Ishikawa (cell line): ENCODE measurements at regions not wholly inside any gene's neighbourhood (a gene's known extent, or its start where the extent isn't known, plus 50 kb on each side); places are given as distances from the start of the nearest gene placed in this dataset.

Experiments
- CREB1 ChIP-seq: IDR thresholded peaks from 2 replicates; pipeline ENCODE4 v1.6.1; 2012; ENCODE audit warnings: low read depth
- EGR1 ChIP-seq: IDR thresholded peaks from 2 replicates; pipeline ENCODE4 v1.6.1; 2012
- EP300 ChIP-seq: IDR thresholded peaks from 2 replicates; pipeline ENCODE4 v1.6.1; 2012; ENCODE audit warnings: borderline replicate concordance
- RAD21 ChIP-seq: IDR thresholded peaks from 2 replicates; pipeline ENCODE4 v1.6.1; 2012; ENCODE audit warnings: low read depth
- TAF1 ChIP-seq: IDR thresholded peaks from 2 replicates; pipeline ENCODE4 v1.6.1; 2012; ENCODE audit warnings: low read depth, mild to moderate bottlenecking
- TEAD4 ChIP-seq: IDR thresholded peaks from 2 replicates; pipeline ENCODE4 v1.6.1; 2012
- TF ChIP-seq, protein P1 (sequence below): IDR thresholded peaks from 2 replicates; pipeline ENCODE4 v1.6.1; 2012; ENCODE audit warnings: low read depth, mild to moderate bottlenecking
- TF ChIP-seq, protein P2 (sequence below): IDR thresholded peaks from 2 replicates; pipeline ENCODE4 v1.6.1; 2012

DNA sequence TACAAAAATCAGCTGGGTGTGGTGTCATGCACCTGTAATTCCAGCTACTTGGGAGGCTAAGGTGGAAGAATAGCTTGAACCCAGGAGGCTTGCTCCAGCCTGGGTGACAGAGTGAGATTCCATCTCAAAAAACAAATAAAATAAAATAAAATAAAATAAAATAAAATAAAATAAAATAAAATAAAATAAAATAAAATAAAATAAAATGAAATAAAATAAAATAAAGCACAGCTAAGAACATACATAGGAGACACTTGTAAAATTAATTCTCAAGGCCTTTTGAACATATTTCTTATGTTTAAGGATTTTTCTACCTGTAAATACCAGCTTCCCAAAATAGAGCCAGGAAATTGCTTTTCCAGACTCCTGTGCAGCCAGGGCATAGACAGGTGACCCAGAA, 703.0 kb downstream of the ZPLD1 start:
- TF ChIP-seq RAD21 (no peak), TAF1 (no peak), EGR1 (no peak), CREB1 (no peak), EP300 (no peak), TEAD4 (no peak)
- TF ChIP-seq, protein P1, sequence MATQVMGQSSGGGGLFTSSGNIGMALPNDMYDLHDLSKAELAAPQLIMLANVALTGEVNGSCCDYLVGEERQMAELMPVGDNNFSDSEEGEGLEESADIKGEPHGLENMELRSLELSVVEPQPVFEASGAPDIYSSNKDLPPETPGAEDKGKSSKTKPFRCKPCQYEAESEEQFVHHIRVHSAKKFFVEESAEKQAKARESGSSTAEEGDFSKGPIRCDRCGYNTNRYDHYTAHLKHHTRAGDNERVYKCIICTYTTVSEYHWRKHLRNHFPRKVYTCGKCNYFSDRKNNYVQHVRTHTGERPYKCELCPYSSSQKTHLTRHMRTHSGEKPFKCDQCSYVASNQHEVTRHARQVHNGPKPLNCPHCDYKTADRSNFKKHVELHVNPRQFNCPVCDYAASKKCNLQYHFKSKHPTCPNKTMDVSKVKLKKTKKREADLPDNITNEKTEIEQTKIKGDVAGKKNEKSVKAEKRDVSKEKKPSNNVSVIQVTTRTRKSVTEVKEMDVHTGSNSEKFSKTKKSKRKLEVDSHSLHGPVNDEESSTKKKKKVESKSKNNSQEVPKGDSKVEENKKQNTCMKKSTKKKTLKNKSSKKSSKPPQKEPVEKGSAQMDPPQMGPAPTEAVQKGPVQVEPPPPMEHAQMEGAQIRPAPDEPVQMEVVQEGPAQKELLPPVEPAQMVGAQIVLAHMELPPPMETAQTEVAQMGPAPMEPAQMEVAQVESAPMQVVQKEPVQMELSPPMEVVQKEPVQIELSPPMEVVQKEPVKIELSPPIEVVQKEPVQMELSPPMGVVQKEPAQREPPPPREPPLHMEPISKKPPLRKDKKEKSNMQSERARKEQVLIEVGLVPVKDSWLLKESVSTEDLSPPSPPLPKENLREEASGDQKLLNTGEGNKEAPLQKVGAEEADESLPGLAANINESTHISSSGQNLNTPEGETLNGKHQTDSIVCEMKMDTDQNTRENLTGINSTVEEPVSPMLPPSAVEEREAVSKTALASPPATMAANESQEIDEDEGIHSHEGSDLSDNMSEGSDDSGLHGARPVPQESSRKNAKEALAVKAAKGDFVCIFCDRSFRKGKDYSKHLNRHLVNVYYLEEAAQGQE: no peak
- TF ChIP-seq, protein P2, sequence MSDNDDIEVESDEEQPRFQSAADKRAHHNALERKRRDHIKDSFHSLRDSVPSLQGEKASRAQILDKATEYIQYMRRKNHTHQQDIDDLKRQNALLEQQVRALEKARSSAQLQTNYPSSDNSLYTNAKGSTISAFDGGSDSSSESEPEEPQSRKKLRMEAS: no peak
